Heart left ventricle (tissue), 16 donors: ENCODE measurements at regions not wholly inside any gene's neighbourhood (a gene's known extent, or its start where the extent isn't known, plus 50 kb on each side); places are given as distances from the start of the nearest gene placed in this dataset.

Experiments used
- ATAC-seq, 4 donors: fragments of 200-7000 bp; cut with Tn5 transposase; one replicate each; pipeline ENCODE4 v1.9.1; 2020 to 2022; ENCODE audit warnings: moderate library complexity in 4 of 4, mild to moderate bottlenecking in 3 of 4, moderate number of reproducible peaks in 1 of 4
- DNase-seq, 5 donors: peaks; one replicate each; pipeline ENCODE4 v3.0.0-alpha.2; 2020
- H3K27ac ChIP-seq, 12 donors: fragments of 200-600 bp; sonication (generic) in 4 of 12; one replicate each; pipeline versions ENCODE4 v1.5.0 to v1.8.0; 2016 to 2022; ENCODE audit warnings: mild to moderate bottlenecking in 2 of 12
- H3K27me3 ChIP-seq, 9 donors: fragments of 200-600 bp; sonication (generic) in 2 of 9; one replicate each; pipeline versions ENCODE4 v1.5.1 to v1.8.0; 2016 to 2022; ENCODE audit warnings: mild to moderate bottlenecking in 3 of 9
- H3K36me3 ChIP-seq, 9 donors: fragments of 200-600 bp; sonication (generic) in 2 of 9; one replicate each; pipeline versions ENCODE4 v1.5.0 to v1.8.0; 2018 to 2022; ENCODE audit warnings: mild to moderate bottlenecking in 2 of 9
- H3K4me1 ChIP-seq, 12 donors: fragments of 200-600 bp; sonication (generic) in 4 of 12; one replicate each; pipeline versions ENCODE4 v1.5.0 to v1.8.0; 2016 to 2022; ENCODE audit warnings: mild to moderate bottlenecking in 3 of 12
- H3K4me3 ChIP-seq, 12 donors: fragments of 200-600 bp; sonication (generic) in 4 of 12; one replicate each; pipeline versions ENCODE4 v1.5.0 to v1.8.0; 2017 to 2022; ENCODE audit warnings: mild to moderate bottlenecking in 9 of 12, moderate library complexity in 4 of 12
- H3K9me3 ChIP-seq, 12 donors: fragments of 200-600 bp; sonication (generic) in 4 of 12; one replicate each; pipeline versions ENCODE4 v1.5.0 to v1.8.0; 2016 to 2022; ENCODE audit warnings: mild to moderate bottlenecking in 1 of 12
- CTCF ChIP-seq, 12 donors: fragments of 200-600 bp; sonication (generic) in 4 of 12; IDR thresholded peaks; one replicate each; pipeline versions ENCODE4 v1.5.0 to v1.8.0; 2018 to 2022; ENCODE audit warnings: antibody characterized with exemption in 12 of 12, mild to moderate bottlenecking in 5 of 12
- POLR2A ChIP-seq, 2 donors: fragments of 450-650 bp; IDR thresholded peaks; one replicate each; pipeline ENCODE4 v1.6.1; 2017; ENCODE audit warnings: antibody characterized with exemption in 2 of 2, mild to moderate bottlenecking in 2 of 2, moderate library complexity in 2 of 2
- WGBS, 4 donors: extraction: QIAGEN DNeasy Blood & Tissue Kit in 2 of 4; methylation state at CpG; one replicate each; pipeline versions ENCODE4 v1.1.5 to v1.1.7; 2013 to 2018; 5-methylcytosine and 5-hydroxymethylcytosine counted together
- intact Hi-C, 10 donors: fragments of 100-400 bp; cut with DNase I; formaldehyde crosslinking; loops; one replicate each; pipeline versions ENCODE4 v1.11.1 to v1.14.2; 2022
- donor health status: ischemic (EF 13 %, LVEDD 7.1; RV severe dilation, severe dysfunction).
- donor health status: healthy with polysubstance abuse.
- donor health status: DM: no; HTN: yes; CAD: no.
- donor health status: DM: no; HTN: no; CAD: no.
- donor health status: ischemic (EF 25% LVEDD 6.9; RV normal size, moderate dysfunction).
- donor health status: ischemic (EF 25% LVEDD 5.7; RV mildly dilated, moderate dysfunction).
- donor health status: healthy.
- donor health status: DM: yes; HTN: yes; CAD: no.
- donor health status: ischemic (EF 35%, LVEDD 5.7; RV mildly dilated, moderate dysfunction).
- donor health status: nonischemic (EF 11% LVEDD 7.7; RV severe dilation, severe dysfunction).
- donor health status: DM: yes; HTN: yes; CAD: no.
- donor health status: PGD.
- donor health status: ischemic (EF 29% LVEDD 5.4; RV normal size, mild dysfunction).
- donor health status: nonischemic (EF 23%, LVEDD 6.1; RV moderate dilation, normal function).

- peaks cover 0 to 45% (median 0%) of the 10 kb centered on the region in 9 donors for H3K27me3 ChIP-seq
- 75 to 81% (median 77%) methylated on average over 4 of the region's 4 CpGs for WGBS, 4 donors
- intact Hi-C loops, result no loop called here
Measured at GRCh38 chr20:61139031-61139430, 113.0 kb upstream of the CDH4 start.

GRCh38 chr20:61140576-61140975 lies 111.5 kb upstream of the CDH4 start:
- no peaks in the 10 kb centered on the region for H3K4me1 ChIP-seq
- H3K27me3 ChIP-seq, result peaks cover 0 to 39% (median 0%) of the 10 kb centered on the region in 9 donors
- TF ChIP-seq CTCF (IDR thresholded peaks at IDR 0.05) (no peak), POLR2A (IDR thresholded peaks at IDR 0.05) (no peak)
- no peaks in the 10 kb centered on the region for H3K36me3 ChIP-seq
- intact Hi-C loops, result no loop called here
- 85 to 96% (median 89%) methylated on average over 4 of the region's 4 CpGs for WGBS, 4 donors
- no peak overlapping the region for H3K27ac ChIP-seq
- ATAC-seq (no peak), DNase-seq (no peak)
- H3K9me3 ChIP-seq, result peaks cover 0 to 16% (median 0%) of the 10 kb centered on the region in 12 donors
- no peak overlapping the region for H3K4me3 ChIP-seq

More at GRCh38 chr20:61139031-61139430, 113.0 kb upstream of the CDH4 start:
- no peaks in the 10 kb centered on the region for H3K4me1 ChIP-seq
- H3K36me3 ChIP-seq, result no peaks in the 10 kb centered on the region
- H3K4me3 ChIP-seq, result no peak overlapping the region
- ATAC-seq (no peak), DNase-seq (no peak)
- no peak overlapping the region for H3K27ac ChIP-seq
- H3K9me3 ChIP-seq, result peaks cover 0 to 5% (median 0%) of the 10 kb centered on the region in 12 donors
- no peak for TF ChIP-seq POLR2A (IDR thresholded peaks at IDR 0.05)
- TF ChIP-seq CTCF (IDR thresholded peaks at IDR 0.05), result no peak

- no peak overlapping the region for H3K27ac ChIP-seq
- DNase-seq (no peak), ATAC-seq (no peak)
- TF ChIP-seq CTCF (IDR thresholded peaks at IDR 0.05) (no peak), POLR2A (IDR thresholded peaks at IDR 0.05) (no peak)
- no peaks in the 10 kb centered on the region for H3K4me1 ChIP-seq
- peaks cover 0 to 16% (median 0%) of the 10 kb centered on the region in 12 donors for H3K9me3 ChIP-seq
- H3K4me3 ChIP-seq, result no peak overlapping the region
- peaks cover 0 to 8% (median 0%) of the 10 kb centered on the region in 9 donors for H3K27me3 ChIP-seq
- no peaks in the 10 kb centered on the region for H3K36me3 ChIP-seq
- 58 to 71% (median 67%) methylated on average over 4 of the region's 4 CpGs for WGBS, 4 donors
- intact Hi-C loops, result no loop called here
Measured at GRCh38 chr20:61146023-61146422, 106.0 kb upstream of the CDH4 start.

GRCh38 chr20:61149636-61150035 lies 102.4 kb upstream of the CDH4 start:
- Histone ChIP-seq H3K36me3 (no peaks in the 10 kb centered on the region), H3K27ac (no peak overlapping the region), H3K9me3 (peaks cover 0 to 19% (median 0%) of the 10 kb centered on the region in 12 donors), H3K27me3 (peaks cover 0 to 9% (median 0%) of the 10 kb centered on the region in 9 donors), H3K4me1 (no peaks in the 10 kb centered on the region), H3K4me3 (no peak overlapping the region)
- TF ChIP-seq POLR2A (IDR thresholded peaks at IDR 0.05) (no peak), CTCF (IDR thresholded peaks at IDR 0.05) (no peak)
- 76 to 80% (median 79%) methylated on average over 5 of the region's 5 CpGs for WGBS, 4 donors
- ATAC-seq (no peak), DNase-seq (no peak)
- intact Hi-C loops, result no loop called here
